Heart left ventricle (tissue), 16 donors: ENCODE measurements at regions not wholly inside any gene's neighbourhood (a gene's known extent, or its start where the extent isn't known, plus 50 kb on each side); places are given as distances from the start of the nearest gene placed in this dataset.
A peak's percentile ranks its signal among the peaks of the same experiment; 100 is the strongest.

ENCODE experiments used
- ATAC-seq, 4 donors: fragments of 200-7000 bp; cut with Tn5 transposase; one replicate each; pipeline ENCODE4 v1.9.1; 2020 to 2022; ENCODE audit warnings: moderate library complexity in 4 of 4, mild to moderate bottlenecking in 3 of 4, moderate number of reproducible peaks in 1 of 4
- DNase-seq, 5 donors: peaks; one replicate each; pipeline ENCODE4 v3.0.0-alpha.2; 2020
- H3K27ac ChIP-seq, 12 donors: fragments of 200-600 bp; sonication (generic) in 4 of 12; one replicate each; pipeline versions ENCODE4 v1.5.0 to v1.8.0; 2016 to 2022; ENCODE audit warnings: mild to moderate bottlenecking in 2 of 12
- H3K27me3 ChIP-seq, 9 donors: fragments of 200-600 bp; sonication (generic) in 2 of 9; one replicate each; pipeline versions ENCODE4 v1.5.1 to v1.8.0; 2016 to 2022; ENCODE audit warnings: mild to moderate bottlenecking in 3 of 9
- H3K36me3 ChIP-seq, 9 donors: fragments of 200-600 bp; sonication (generic) in 2 of 9; one replicate each; pipeline versions ENCODE4 v1.5.0 to v1.8.0; 2018 to 2022; ENCODE audit warnings: mild to moderate bottlenecking in 2 of 9
- H3K4me1 ChIP-seq, 12 donors: fragments of 200-600 bp; sonication (generic) in 4 of 12; one replicate each; pipeline versions ENCODE4 v1.5.0 to v1.8.0; 2016 to 2022; ENCODE audit warnings: mild to moderate bottlenecking in 3 of 12
- H3K4me3 ChIP-seq, 12 donors: fragments of 200-600 bp; sonication (generic) in 4 of 12; one replicate each; pipeline versions ENCODE4 v1.5.0 to v1.8.0; 2017 to 2022; ENCODE audit warnings: mild to moderate bottlenecking in 9 of 12, moderate library complexity in 4 of 12
- H3K9me3 ChIP-seq, 12 donors: fragments of 200-600 bp; sonication (generic) in 4 of 12; one replicate each; pipeline versions ENCODE4 v1.5.0 to v1.8.0; 2016 to 2022; ENCODE audit warnings: mild to moderate bottlenecking in 1 of 12
- CTCF ChIP-seq, 12 donors: fragments of 200-600 bp; sonication (generic) in 4 of 12; IDR thresholded peaks; one replicate each; pipeline versions ENCODE4 v1.5.0 to v1.8.0; 2018 to 2022; ENCODE audit warnings: antibody characterized with exemption in 12 of 12, mild to moderate bottlenecking in 5 of 12
- POLR2A ChIP-seq, 2 donors: fragments of 450-650 bp; IDR thresholded peaks; one replicate each; pipeline ENCODE4 v1.6.1; 2017; ENCODE audit warnings: antibody characterized with exemption in 2 of 2, mild to moderate bottlenecking in 2 of 2, moderate library complexity in 2 of 2
- WGBS, 4 donors: extraction: QIAGEN DNeasy Blood & Tissue Kit in 2 of 4; methylation state at CpG; one replicate each; pipeline versions ENCODE4 v1.1.5 to v1.1.7; 2013 to 2018; 5-methylcytosine and 5-hydroxymethylcytosine counted together
- intact Hi-C, 10 donors: fragments of 100-400 bp; cut with DNase I; formaldehyde crosslinking; loops; one replicate each; pipeline versions ENCODE4 v1.11.1 to v1.14.2; 2022
- donor health status: ischemic (EF 13 %, LVEDD 7.1; RV severe dilation, severe dysfunction).
- donor health status: healthy with polysubstance abuse.
- donor health status: DM: no; HTN: yes; CAD: no.
- donor health status: DM: no; HTN: no; CAD: no.
- donor health status: ischemic (EF 25% LVEDD 6.9; RV normal size, moderate dysfunction).
- donor health status: ischemic (EF 25% LVEDD 5.7; RV mildly dilated, moderate dysfunction).
- donor health status: healthy.
- donor health status: DM: yes; HTN: yes; CAD: no.
- donor health status: ischemic (EF 35%, LVEDD 5.7; RV mildly dilated, moderate dysfunction).
- donor health status: nonischemic (EF 11% LVEDD 7.7; RV severe dilation, severe dysfunction).
- donor health status: DM: yes; HTN: yes; CAD: no.
- donor health status: PGD.
- donor health status: ischemic (EF 29% LVEDD 5.4; RV normal size, mild dysfunction).
- donor health status: nonischemic (EF 23%, LVEDD 6.1; RV moderate dilation, normal function).

- H3K4me1 ChIP-seq, result peaks cover 0 to 14% (median 0%) of the 10 kb centered on the region in 12 donors
- no peak for DNase-seq
- no peak for ATAC-seq
- H3K36me3 ChIP-seq, result no peaks in the 10 kb centered on the region
- no peak overlapping the region for H3K4me3 ChIP-seq
- intact Hi-C loops, result no loop called here
- no peak overlapping the region for H3K27ac ChIP-seq
- no peaks in the 10 kb centered on the region for H3K9me3 ChIP-seq
- TF ChIP-seq POLR2A (IDR thresholded peaks at IDR 0.05), result no peak
- no peak for TF ChIP-seq CTCF (IDR thresholded peaks at IDR 0.05)
- H3K27me3 ChIP-seq, result no peaks in the 10 kb centered on the region
These were observed 154.2 kb upstream of the ZEB2 start for GRCh38 chr2:144674071-144674470.

GRCh38 chr2:144673456-144673855 lies 153.5 kb upstream of the ZEB2 start:
- TF ChIP-seq POLR2A (IDR thresholded peaks at IDR 0.05) (no peak), CTCF (IDR thresholded peaks at IDR 0.05) (no peak)
- DNase-seq, result no peak
- no peak for ATAC-seq
- no peaks in the 10 kb centered on the region for H3K36me3 ChIP-seq
- no peaks in the 10 kb centered on the region for H3K9me3 ChIP-seq
- 63 to 78% (median 63%) methylated on average over 3 of the region's 3 CpGs for WGBS, 4 donors
- H3K4me1 ChIP-seq, result peaks cover 0 to 14% (median 0%) of the 10 kb centered on the region in 12 donors
- H3K27me3 ChIP-seq, result no peaks in the 10 kb centered on the region
- H3K4me3 ChIP-seq, result no peak overlapping the region
- intact Hi-C loops, result no loop called here
- H3K27ac ChIP-seq, result peak overlapping the region in 1 of 12 donors; percentile 27

- peak; percentile 20 to 78 (median 60) for ATAC-seq
- DNase-seq, result no peak
- no peaks in the 10 kb centered on the region for H3K36me3 ChIP-seq
- H3K9me3 ChIP-seq, result no peaks in the 10 kb centered on the region
- WGBS, 4 donors, result 86 to 92% (median 88%) methylated on average over 4 of the region's 4 CpGs
- H3K27ac ChIP-seq, result peak overlapping the region in 3 of 12 donors; percentile 20 to 87 (median 28)
- intact Hi-C loops, result no loop called here
- H3K27me3 ChIP-seq, result no peaks in the 10 kb centered on the region
- H3K4me3 ChIP-seq, result no peak overlapping the region
- H3K4me1 ChIP-seq, result peaks cover 0 to 16% (median 0%) of the 10 kb centered on the region in 12 donors
- TF ChIP-seq CTCF (IDR thresholded peaks at IDR 0.05) (no peak), POLR2A (IDR thresholded peaks at IDR 0.05) (no peak)
These were observed 152.0 kb upstream of the ZEB2 start for GRCh38 chr2:144671695-144672455.

GRCh38 chr2:144670738-144671137 lies 150.8 kb upstream of the ZEB2 start:
- no peak for ATAC-seq
- Histone ChIP-seq H3K27me3 (no peaks in the 10 kb centered on the region), H3K9me3 (no peaks in the 10 kb centered on the region), H3K4me3 (no peak overlapping the region), H3K27ac (peak overlapping the region in 2 of 12 donors; percentile 20 to 87), H3K36me3 (no peaks in the 10 kb centered on the region), H3K4me1 (peaks cover 0 to 28% (median 0%) of the 10 kb centered on the region in 12 donors)
- 86 to 97% (median 95%) methylated on average over 1 of the region's 1 CpG for WGBS, 4 donors
- no peak for DNase-seq
- intact Hi-C loops, result no loop called here
- no peak for TF ChIP-seq POLR2A (IDR thresholded peaks at IDR 0.05)

- DNase-seq, result no peak
- peak overlapping the region in 1 of 12 donors; percentile 87 for H3K27ac ChIP-seq
- H3K27me3 ChIP-seq, result no peaks in the 10 kb centered on the region
- no peaks in the 10 kb centered on the region for H3K36me3 ChIP-seq
- 83 to 92% (median 86%) methylated on average over 2 of the region's 2 CpGs for WGBS, 4 donors
- peaks cover 0 to 31% (median 0%) of the 10 kb centered on the region in 12 donors for H3K4me1 ChIP-seq
- no peaks in the 10 kb centered on the region for H3K9me3 ChIP-seq
- TF ChIP-seq CTCF (IDR thresholded peaks at IDR 0.05) (no peak), POLR2A (IDR thresholded peaks at IDR 0.05) (no peak)
- no peak overlapping the region for H3K4me3 ChIP-seq
- intact Hi-C loops, result no loop called here
- no peak for ATAC-seq
These were observed 150.2 kb upstream of the ZEB2 start for GRCh38 chr2:144670080-144670479.
